SK-N-MC (cell line): ENCODE measurements at regions not wholly inside any gene's neighbourhood (a gene's known extent, or its start where the extent isn't known, plus 50 kb on each side); places are given as distances from the start of the nearest gene placed in this dataset.

Source experiments
- FOXP2 ChIP-seq: optimal IDR thresholded peaks from 2 replicates; pipeline ENCODE3; 2011; ENCODE audit warnings: mild to moderate bottlenecking, moderate library complexity; ENCODE audit not compliant: insufficient read depth; ENCODE audit errors: extremely low read length, control extremely low read depth
- POLR2AphosphoS5 ChIP-seq: IDR thresholded peaks from 2 replicates; pipeline ENCODE4 v1.6.1; 2012; ENCODE audit warnings: mild to moderate bottlenecking, low read depth, low read length, borderline replicate concordance

GRCh38 chr14:31987721-31988120 is 89.4 kb upstream of the ARHGAP5 start:
- TF ChIP-seq POLR2AphosphoS5 (no peak), FOXP2 (no peak)
